Ovary (tissue), 7 donors: ENCODE measurements at regions not wholly inside any gene's neighbourhood (a gene's known extent, or its start where the extent isn't known, plus 50 kb on each side); places are given as distances from the start of the nearest gene placed in this dataset.

Experiments
- DNase-seq, 5 donors: peaks; one replicate each; pipeline ENCODE4 v3.0.0-alpha.2; 2019 to 2020
- H3K27ac ChIP-seq, 2 donors: fragments of 200-600 bp; one replicate each; pipeline versions ENCODE4 v1.5.1 to v1.8.0; 2019 to 2022
- H3K27me3 ChIP-seq: fragments of 200-600 bp; one replicate; pipeline ENCODE4 v1.8.0; 2022
- H3K36me3 ChIP-seq: fragments of 200-600 bp; sonication (generic); one replicate; pipeline ENCODE4 v1.5.1; 2019
- H3K4me1 ChIP-seq: one replicate; pipeline ENCODE4 v1.8.1; 2013; ENCODE audit warnings: mild to moderate bottlenecking, moderate library complexity; ENCODE audit not compliant: insufficient read depth
- H3K4me3 ChIP-seq: fragments of 200-600 bp; sonication (generic); one replicate; pipeline ENCODE4 v1.5.1; 2017
- H3K9me3 ChIP-seq, 2 donors: fragments of 200-600 bp in 1 of 2; sonication (generic) in 1 of 2; one replicate each; pipeline versions ENCODE4 v1.5.1 to v1.8.1; 2013 to 2019; ENCODE audit warnings: mild to moderate bottlenecking in 1 of 2, moderate library complexity in 1 of 2
- EP300 ChIP-seq: sonication (generic); formaldehyde crosslinking; IDR thresholded peaks from one replicate; pipeline ENCODE4 v1.6.1; 2017; ENCODE audit warnings: antibody characterized with exemption
- POLR2A ChIP-seq: fragments of 450-650 bp; IDR thresholded peaks from one replicate; pipeline ENCODE4 v1.6.1; 2017; ENCODE audit warnings: antibody characterized with exemption, mild to moderate bottlenecking, moderate library complexity
- WGBS, 3 donors: extraction: QIAGEN DNeasy Blood & Tissue Kit in 1 of 3; methylation state at CpG; one replicate each; pipeline versions ENCODE4 v1.1.5 to v1.1.7; 2013 to 2017; 5-methylcytosine and 5-hydroxymethylcytosine counted together
- intact Hi-C, 4 donors: fragments of 100-400 bp; cut with DNase I; formaldehyde crosslinking; loops; one replicate each; pipeline versions ENCODE4 v1.11.0 to v1.15.1; 2022 to 2023
- TF ChIP-seq, protein P1 (sequence below), 3 donors: fragments of 450-650 bp in 2 of 3; fragments of 200-600 bp in 1 of 3; IDR thresholded peaks; one replicate each; pipeline versions ENCODE4 v1.5.1 to v1.8.0; 2016 to 2022; ENCODE audit warnings: antibody characterized with exemption in 3 of 3, mild to moderate bottlenecking in 1 of 3
- donor health status: DM: no; HTN: no; CAD: no; lungs with moderate emphysema.
- donor health status: DM: no; HTN: no; CAD: no.
- donor health status: Bipolar disorder and iron deficiency.
- donor health status: DM: no; HTN: no; CAD: no.
- donor health status: DM: yes; HTN: yes; CAD: no.

DNA sequence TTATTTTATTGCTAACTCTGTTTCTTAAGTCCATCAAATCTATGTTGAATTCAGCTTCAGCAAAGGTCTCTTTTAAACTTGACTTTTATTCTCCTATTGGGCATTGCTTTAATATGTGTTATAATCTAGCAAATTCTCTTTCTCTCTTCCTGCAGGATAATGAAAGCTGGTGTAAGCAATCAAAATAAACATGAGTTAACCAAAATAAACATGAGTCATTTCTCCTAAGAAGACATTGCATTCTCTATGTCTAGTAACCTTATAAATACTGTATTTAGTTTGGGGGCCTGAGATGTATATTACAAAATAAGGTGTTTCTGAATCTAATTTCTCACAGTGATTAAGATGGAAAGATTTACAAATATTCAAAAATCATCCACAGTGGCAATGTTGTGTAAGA, 739.1 kb upstream of the ATXN7L3B start:
- no peaks in the 10 kb centered on the region for H3K4me1 ChIP-seq
- H3K27ac ChIP-seq = no peak overlapping the region
- TF ChIP-seq, protein P1, sequence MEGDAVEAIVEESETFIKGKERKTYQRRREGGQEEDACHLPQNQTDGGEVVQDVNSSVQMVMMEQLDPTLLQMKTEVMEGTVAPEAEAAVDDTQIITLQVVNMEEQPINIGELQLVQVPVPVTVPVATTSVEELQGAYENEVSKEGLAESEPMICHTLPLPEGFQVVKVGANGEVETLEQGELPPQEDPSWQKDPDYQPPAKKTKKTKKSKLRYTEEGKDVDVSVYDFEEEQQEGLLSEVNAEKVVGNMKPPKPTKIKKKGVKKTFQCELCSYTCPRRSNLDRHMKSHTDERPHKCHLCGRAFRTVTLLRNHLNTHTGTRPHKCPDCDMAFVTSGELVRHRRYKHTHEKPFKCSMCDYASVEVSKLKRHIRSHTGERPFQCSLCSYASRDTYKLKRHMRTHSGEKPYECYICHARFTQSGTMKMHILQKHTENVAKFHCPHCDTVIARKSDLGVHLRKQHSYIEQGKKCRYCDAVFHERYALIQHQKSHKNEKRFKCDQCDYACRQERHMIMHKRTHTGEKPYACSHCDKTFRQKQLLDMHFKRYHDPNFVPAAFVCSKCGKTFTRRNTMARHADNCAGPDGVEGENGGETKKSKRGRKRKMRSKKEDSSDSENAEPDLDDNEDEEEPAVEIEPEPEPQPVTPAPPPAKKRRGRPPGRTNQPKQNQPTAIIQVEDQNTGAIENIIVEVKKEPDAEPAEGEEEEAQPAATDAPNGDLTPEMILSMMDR (IDR thresholded peaks at IDR 0.05) = no peak
- no peak for TF ChIP-seq POLR2A
- TF ChIP-seq EP300 = no peak
- H3K4me3 ChIP-seq = no peak overlapping the region
- intact Hi-C loops = no loop called here
- DNase-seq = no peak
- no peaks in the 10 kb centered on the region for H3K27me3 ChIP-seq
- H3K36me3 ChIP-seq = no peaks in the 10 kb centered on the region
- no peaks in the 10 kb centered on the region for H3K9me3 ChIP-seq

DNA sequence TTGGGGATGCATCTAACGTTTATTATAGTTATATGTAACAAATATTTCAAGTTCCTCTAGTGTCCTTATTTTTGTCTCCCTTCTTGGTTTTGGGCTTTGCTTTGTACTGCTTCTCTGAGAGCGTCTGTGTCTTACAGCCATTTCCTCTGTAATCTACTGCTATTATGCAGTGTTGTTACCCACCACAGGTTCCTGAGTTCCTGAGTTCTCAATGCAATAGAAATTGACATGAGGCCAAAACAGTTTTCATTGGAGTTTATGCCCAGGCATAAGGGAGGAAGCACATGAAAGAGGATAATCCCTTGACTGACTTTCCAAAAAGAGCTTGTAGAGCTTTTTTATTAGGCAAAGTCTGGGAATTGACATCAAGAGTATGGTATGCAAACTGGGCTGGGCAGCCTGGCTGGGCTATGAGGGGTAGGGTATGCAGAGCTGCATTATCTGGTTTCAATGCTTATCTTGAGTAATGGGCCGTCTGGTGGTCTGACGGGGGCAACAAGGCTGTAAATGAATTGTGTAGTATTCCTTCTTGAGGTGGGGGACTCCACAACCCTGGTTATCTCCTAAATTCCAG, 722.5 kb upstream of the ATXN7L3B start:
- TF ChIP-seq, protein P1 (IDR thresholded peaks at IDR 0.05) = no peak
- no peak for TF ChIP-seq EP300
- no peak for TF ChIP-seq POLR2A
- H3K27me3 ChIP-seq = no peaks in the 10 kb centered on the region
- H3K9me3 ChIP-seq = no peaks in the 10 kb centered on the region
- H3K4me1 ChIP-seq = no peaks in the 10 kb centered on the region
- H3K36me3 ChIP-seq = no peaks in the 10 kb centered on the region
- WGBS, 3 donors = 42 to 57% (median 48%) methylated on average over 4 of the region's 4 CpGs
- no peak overlapping the region for H3K27ac ChIP-seq
- intact Hi-C loops = no loop called here
- no peak for DNase-seq
- H3K4me3 ChIP-seq = no peak overlapping the region

DNA sequence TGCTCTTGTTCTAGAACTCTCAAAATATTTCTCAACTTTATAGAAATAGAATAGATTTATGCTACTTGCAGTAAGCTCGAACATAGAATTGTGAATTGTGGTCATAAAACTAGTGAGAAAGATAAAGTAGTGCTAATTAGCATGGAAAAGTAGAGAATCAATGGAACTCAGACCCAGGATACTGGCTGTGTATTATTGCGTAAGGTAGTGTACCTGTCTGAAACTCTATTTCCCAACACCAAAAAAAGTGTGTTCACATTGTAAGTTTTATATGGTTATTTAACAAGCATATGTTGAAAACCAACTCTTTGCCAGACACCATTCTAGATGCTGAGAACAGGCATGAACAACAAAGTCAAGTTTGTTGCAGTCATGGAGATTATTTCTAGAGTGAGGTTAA, 720.5 kb upstream of the ATXN7L3B start:
- Histone ChIP-seq H3K36me3 (no peaks in the 10 kb centered on the region), H3K27ac (no peak overlapping the region), H3K4me1 (no peaks in the 10 kb centered on the region), H3K27me3 (no peaks in the 10 kb centered on the region), H3K9me3 (no peaks in the 10 kb centered on the region), H3K4me3 (no peak overlapping the region)
- TF ChIP-seq, protein P1 (IDR thresholded peaks at IDR 0.05) = no peak
- TF ChIP-seq EP300 (no peak), POLR2A (no peak)
- WGBS, 3 donors = 78 to 84% (median 80%) methylated on average over 2 of the region's 2 CpGs
- intact Hi-C loops = no loop called here
- no peak for DNase-seq

DNA sequence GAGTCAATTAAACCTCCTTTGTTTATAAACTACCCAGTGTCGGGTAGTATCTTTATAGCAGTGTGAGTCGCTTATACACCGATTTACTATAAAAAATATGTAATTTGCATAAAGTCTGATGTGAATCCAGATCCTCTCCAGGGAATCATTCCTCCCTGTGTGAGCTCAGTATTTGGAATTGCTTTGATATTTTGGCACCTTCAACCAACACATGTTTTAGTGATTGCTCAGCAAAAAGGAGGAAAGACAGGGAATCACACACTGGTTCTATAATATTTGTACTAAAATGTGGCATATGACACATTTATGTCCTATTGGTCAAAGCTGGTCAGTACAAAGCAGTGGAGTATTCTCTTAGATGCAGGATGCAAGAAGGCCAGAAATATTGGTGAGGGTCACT, 703.9 kb upstream of the ATXN7L3B start:
- 74 to 91% (median 83%) methylated on average over 3 of the region's 3 CpGs for WGBS, 3 donors
- Histone ChIP-seq H3K36me3 (no peaks in the 10 kb centered on the region), H3K4me1 (no peaks in the 10 kb centered on the region), H3K9me3 (no peaks in the 10 kb centered on the region), H3K27ac (no peak overlapping the region), H3K27me3 (no peaks in the 10 kb centered on the region), H3K4me3 (no peak overlapping the region)
- no peak for DNase-seq
- TF ChIP-seq EP300 (no peak), POLR2A (no peak)
- TF ChIP-seq, protein P1 (IDR thresholded peaks at IDR 0.05) = no peak
- intact Hi-C loops = no loop called here
